ENCODE measurements at regions not wholly inside any gene's neighbourhood (a gene's known extent, or its start where the extent isn't known, plus 50 kb on each side); places are given as distances from the start of the nearest gene placed in this dataset.

- Mint-ChIP-seq H3K9me3 (peaks cover 0 to 12% (median 2%) of the 10 kb centered on the region in 7 donors), H3K27ac (no peak overlapping the region), H3K27me3 (no peaks in the 10 kb centered on the region), H3K4me1 (no peaks in the 10 kb centered on the region), H3K4me3 (no peak overlapping the region), H3K36me3 (no peaks in the 10 kb centered on the region)
- ATAC-seq (ENCODE audit: low read depth in 2 of 2) = no peak
- no peak for DNase-seq
These were observed 380.2 kb upstream of the NDST3 start for GRCh38 chr4:117654079-117654478.

DNA sequence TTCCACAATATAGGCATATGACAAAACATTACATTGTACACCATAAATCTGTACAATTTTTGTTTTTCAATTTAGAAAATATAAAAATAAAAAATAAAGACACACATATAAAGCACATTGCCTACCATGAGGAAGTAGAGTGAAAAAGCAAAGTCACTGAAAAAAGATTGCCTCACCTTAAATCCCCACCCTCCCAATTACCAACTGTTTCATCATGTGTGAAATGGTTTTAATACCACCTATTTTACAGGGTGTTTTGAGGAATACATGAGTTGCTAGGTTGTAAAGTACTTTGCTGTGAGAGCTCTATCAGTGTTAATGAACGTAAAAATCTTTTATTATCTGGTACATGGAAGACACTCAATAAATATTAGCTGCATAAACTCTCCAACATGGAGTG is 373.6 kb upstream of the NDST3 start:
- no peaks in the 10 kb centered on the region for H3K4me1 Mint-ChIP-seq
- H3K27me3 Mint-ChIP-seq = no peaks in the 10 kb centered on the region
- ATAC-seq (ENCODE audit: low read depth in 2 of 2) (no peak), DNase-seq (no peak)
- H3K9me3 Mint-ChIP-seq = peaks cover 0 to 9% (median 2%) of the 10 kb centered on the region in 7 donors
- H3K4me3 Mint-ChIP-seq = no peak overlapping the region
- H3K27ac Mint-ChIP-seq = no peak overlapping the region
- H3K36me3 Mint-ChIP-seq = no peaks in the 10 kb centered on the region

GRCh38 chr4:117661091-117662072 is 372.9 kb upstream of the NDST3 start:
- Mint-ChIP-seq H3K27me3 (no peaks in the 10 kb centered on the region), H3K9me3 (peaks cover 0 to 9% (median 2%) of the 10 kb centered on the region in 7 donors), H3K36me3 (no peaks in the 10 kb centered on the region), H3K4me3 (no peak overlapping the region), H3K27ac (no peak overlapping the region), H3K4me1 (no peaks in the 10 kb centered on the region)
- DNase-seq = no peak
- ATAC-seq (ENCODE audit: low read depth in 2 of 2) = no peak

- ATAC-seq (ENCODE audit: low read depth in 2 of 2) = no peak
- no peaks in the 10 kb centered on the region for H3K27me3 Mint-ChIP-seq
- H3K4me3 Mint-ChIP-seq = no peak overlapping the region
- H3K36me3 Mint-ChIP-seq = no peaks in the 10 kb centered on the region
- peaks cover 0 to 9% (median 0%) of the 10 kb centered on the region in 7 donors for H3K9me3 Mint-ChIP-seq
- no peaks in the 10 kb centered on the region for H3K4me1 Mint-ChIP-seq
- no peak overlapping the region for H3K27ac Mint-ChIP-seq
- no peak for DNase-seq
These were observed 369.4 kb upstream of the NDST3 start for GRCh38 chr4:117664706-117665444.

DNA sequence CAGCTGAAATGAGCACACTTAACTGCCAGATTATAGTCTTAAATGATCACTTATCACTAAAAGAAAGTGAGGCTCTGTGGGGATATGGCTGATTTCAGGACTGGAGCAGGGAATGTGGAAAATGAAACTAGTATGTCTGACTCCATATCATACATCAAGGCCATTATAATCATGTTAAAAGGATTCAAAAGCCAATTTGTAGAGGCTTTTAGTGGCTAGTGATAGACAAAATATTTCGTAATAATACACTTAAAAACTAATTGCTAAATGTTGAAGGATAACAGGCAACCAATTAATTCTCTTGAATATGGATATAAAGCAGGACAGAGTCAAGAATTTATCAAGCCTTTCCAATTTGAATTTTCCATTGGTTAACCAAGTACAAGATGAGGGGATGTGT is 358.1 kb upstream of the NDST3 start:
- Mint-ChIP-seq H3K27ac (no peak overlapping the region), H3K36me3 (no peaks in the 10 kb centered on the region), H3K9me3 (peaks cover 6 to 20% (median 9%) of the 10 kb centered on the region in 7 donors), H3K4me3 (no peak overlapping the region), H3K4me1 (no peaks in the 10 kb centered on the region), H3K27me3 (no peaks in the 10 kb centered on the region)
- DNase-seq (no peak), ATAC-seq (ENCODE audit: low read depth in 2 of 2) (no peak)

GRCh38 chr4:117678861-117679260 is 355.4 kb upstream of the NDST3 start:
- no peak for ATAC-seq (ENCODE audit: low read depth in 2 of 2)

GRCh38 chr4:117691572-117692351 is 342.5 kb upstream of the NDST3 start:
- DNase-seq (no peak), ATAC-seq (ENCODE audit: low read depth in 2 of 2) (no peak)
- Mint-ChIP-seq H3K9me3 (peaks cover 0 to 12% (median 4%) of the 10 kb centered on the region in 7 donors), H3K36me3 (no peaks in the 10 kb centered on the region), H3K4me3 (no peak overlapping the region), H3K27me3 (no peaks in the 10 kb centered on the region), H3K4me1 (no peaks in the 10 kb centered on the region), H3K27ac (no peak overlapping the region)

More at GRCh38 chr4:117678861-117679260, 355.4 kb upstream of the NDST3 start:
- no peak for DNase-seq
- H3K27ac Mint-ChIP-seq = no peak overlapping the region
- peaks cover 8 to 20% (median 10%) of the 10 kb centered on the region in 7 donors for H3K9me3 Mint-ChIP-seq
- H3K36me3 Mint-ChIP-seq = no peaks in the 10 kb centered on the region
- H3K27me3 Mint-ChIP-seq = no peaks in the 10 kb centered on the region
- H3K4me1 Mint-ChIP-seq = no peaks in the 10 kb centered on the region
- no peak overlapping the region for H3K4me3 Mint-ChIP-seq

- Mint-ChIP-seq H3K27me3 (no peaks in the 10 kb centered on the region), H3K9me3 (peaks cover 0 to 18% (median 4%) of the 10 kb centered on the region in 7 donors), H3K4me1 (no peaks in the 10 kb centered on the region), H3K27ac (no peak overlapping the region), H3K4me3 (no peak overlapping the region), H3K36me3 (no peaks in the 10 kb centered on the region)
- DNase-seq = no peak
- no peak for ATAC-seq (ENCODE audit: low read depth in 2 of 2)
These were observed 341.7 kb upstream of the NDST3 start for GRCh38 chr4:117692538-117692937.

DNA sequence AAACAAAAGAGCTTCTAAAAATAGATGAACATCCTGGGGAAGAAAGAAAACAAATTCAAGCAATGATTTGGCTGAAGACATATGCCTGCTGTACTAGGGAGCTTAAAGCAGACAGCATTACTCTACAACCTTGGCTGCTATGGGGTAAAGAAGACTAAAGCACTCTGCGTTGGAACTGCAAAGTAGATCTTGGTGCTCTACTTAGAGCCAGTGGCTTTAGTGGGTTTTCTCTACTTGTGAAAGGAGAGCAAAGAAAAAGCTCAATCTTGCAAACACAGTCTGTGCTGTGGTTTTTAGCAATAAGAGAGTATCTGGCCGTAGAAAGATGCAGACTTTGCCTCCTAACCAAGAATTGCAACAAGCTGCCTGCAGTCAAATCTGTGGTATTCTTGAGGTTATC is 334.7 kb upstream of the NDST3 start:
- DNase-seq (no peak), ATAC-seq (ENCODE audit: low read depth in 2 of 2) (no peak)
- Mint-ChIP-seq H3K36me3 (no peaks in the 10 kb centered on the region), H3K9me3 (peaks cover 0 to 14% (median 2%) of the 10 kb centered on the region in 7 donors), H3K4me3 (no peak overlapping the region), H3K4me1 (no peaks in the 10 kb centered on the region), H3K27me3 (no peaks in the 10 kb centered on the region), H3K27ac (no peak overlapping the region)

DNA sequence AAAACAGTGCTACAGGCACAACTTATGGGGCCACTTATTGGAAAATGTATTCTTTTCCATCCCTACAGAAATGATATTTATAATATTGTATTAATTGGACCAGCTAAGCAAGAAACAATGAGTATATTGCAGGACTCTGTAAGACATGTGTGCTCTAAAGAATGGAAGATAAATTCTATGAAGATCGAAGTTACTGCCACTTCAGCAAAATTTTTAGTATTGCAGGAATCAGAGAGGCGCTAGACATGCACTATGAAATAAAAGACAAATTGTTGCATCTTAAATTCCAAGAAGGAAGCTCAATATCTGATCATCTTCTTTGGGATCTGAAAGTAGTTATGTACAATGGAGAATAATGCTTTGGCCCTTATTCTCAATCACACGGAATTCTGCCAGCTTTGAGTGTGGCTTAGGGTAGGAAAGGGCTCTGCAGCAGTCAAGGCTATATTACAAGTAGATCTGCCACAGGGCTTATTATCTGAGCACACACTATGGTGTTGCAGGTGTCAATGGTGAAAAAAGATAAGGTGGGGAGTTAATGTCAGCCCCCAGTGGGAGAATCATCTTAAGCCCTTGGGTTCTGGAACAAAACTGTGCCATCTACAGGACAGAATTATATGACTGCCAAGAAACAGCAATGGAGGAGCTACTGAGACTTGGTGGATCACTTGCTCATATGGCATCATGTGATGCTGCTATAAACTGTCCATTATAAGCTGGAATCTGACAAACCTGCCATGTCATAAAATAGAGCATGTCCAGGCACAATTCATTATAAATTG is 334.0 kb upstream of the NDST3 start:
- no peak overlapping the region for H3K27ac Mint-ChIP-seq
- no peak overlapping the region for H3K4me3 Mint-ChIP-seq
- ATAC-seq (ENCODE audit: low read depth in 2 of 2) = no peak
- H3K27me3 Mint-ChIP-seq = no peaks in the 10 kb centered on the region
- no peaks in the 10 kb centered on the region for H3K36me3 Mint-ChIP-seq
- peaks cover 0 to 13% (median 0%) of the 10 kb centered on the region in 7 donors for H3K9me3 Mint-ChIP-seq
- no peaks in the 10 kb centered on the region for H3K4me1 Mint-ChIP-seq
- no peak for DNase-seq

DNA sequence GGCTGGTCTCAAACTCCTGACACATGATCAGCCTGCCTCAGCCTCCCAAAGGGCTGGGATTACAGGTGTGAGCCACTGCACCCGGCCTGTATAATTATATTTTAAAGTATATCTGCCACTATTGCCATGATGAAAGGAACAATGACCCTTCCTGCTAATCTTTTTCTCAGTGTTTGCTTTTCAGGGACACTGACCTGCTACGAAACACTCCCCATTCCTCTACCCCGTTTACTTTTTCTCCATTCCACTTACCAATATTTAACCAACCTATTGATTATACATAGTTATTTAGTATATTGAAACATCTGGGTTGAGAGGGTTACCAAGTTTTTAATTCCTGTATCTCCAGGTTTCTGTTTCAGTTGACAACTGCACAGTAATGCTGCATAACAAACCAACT is 331.9 kb upstream of the NDST3 start:
- no peak for ATAC-seq (ENCODE audit: low read depth in 2 of 2)
- no peak for DNase-seq
- no peak overlapping the region for H3K27ac Mint-ChIP-seq
- H3K36me3 Mint-ChIP-seq = no peaks in the 10 kb centered on the region
- H3K27me3 Mint-ChIP-seq = no peaks in the 10 kb centered on the region
- H3K4me1 Mint-ChIP-seq = no peaks in the 10 kb centered on the region
- H3K4me3 Mint-ChIP-seq = no peak overlapping the region
- peaks cover 0 to 3% (median 0%) of the 10 kb centered on the region in 7 donors for H3K9me3 Mint-ChIP-seq

DNA sequence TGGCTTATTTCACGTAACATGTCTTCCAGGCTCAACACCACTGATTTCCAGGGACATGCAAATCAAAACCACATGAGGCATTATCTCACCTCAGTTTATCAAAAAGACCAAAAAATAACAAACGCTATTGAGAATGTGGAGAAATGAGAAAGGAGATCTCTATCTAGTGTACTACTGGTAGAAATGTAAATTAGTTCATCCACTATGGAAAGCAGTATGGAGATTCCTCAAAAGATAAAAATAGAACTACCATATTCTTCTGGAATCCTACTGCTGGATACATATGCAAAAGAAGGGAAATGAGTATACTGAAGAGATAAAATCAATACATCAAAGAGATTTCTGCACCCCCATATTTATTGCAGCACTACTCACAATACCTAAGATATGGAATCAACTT is 329.6 kb upstream of the NDST3 start:
- no peak overlapping the region for H3K4me3 Mint-ChIP-seq
- H3K4me1 Mint-ChIP-seq = no peaks in the 10 kb centered on the region
- no peaks in the 10 kb centered on the region for H3K27me3 Mint-ChIP-seq
- peaks cover 0 to 16% (median 5%) of the 10 kb centered on the region in 7 donors for H3K9me3 Mint-ChIP-seq
- no peak overlapping the region for H3K27ac Mint-ChIP-seq
- ATAC-seq (ENCODE audit: low read depth in 2 of 2) (no peak), DNase-seq (no peak)
- no peaks in the 10 kb centered on the region for H3K36me3 Mint-ChIP-seq

DNA sequence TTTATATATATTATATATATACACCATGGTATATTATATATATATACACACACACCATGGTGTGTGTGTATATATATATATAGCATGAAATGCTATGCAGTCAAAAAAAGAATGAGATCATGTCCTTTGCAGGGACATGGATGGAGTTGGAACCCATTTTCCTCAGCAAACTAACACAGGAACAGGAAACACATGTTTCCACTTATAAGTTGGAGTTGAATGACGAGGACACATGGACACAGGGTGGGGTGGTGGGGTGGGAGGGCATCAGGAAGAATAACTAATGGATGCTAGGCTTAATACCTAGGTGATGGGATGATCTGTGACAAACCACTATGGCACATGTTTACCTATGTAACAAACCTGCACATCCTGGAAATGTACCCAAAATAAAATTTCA is 293.6 kb upstream of the NDST3 start:
- no peak overlapping the region for H3K4me3 Mint-ChIP-seq

More for the DNA sequence above, 293.6 kb upstream of the NDST3 start:
- Mint-ChIP-seq H3K36me3 (no peaks in the 10 kb centered on the region), H3K4me1 (no peaks in the 10 kb centered on the region), H3K27ac (no peak overlapping the region), H3K27me3 (no peaks in the 10 kb centered on the region), H3K9me3 (peaks cover 0 to 5% (median 1%) of the 10 kb centered on the region in 7 donors)
- DNase-seq (no peak), ATAC-seq (ENCODE audit: low read depth in 2 of 2) (no peak)

Data from naive B cell (primary cell).